Keratinocyte (primary cell): ENCODE measurements at regions not wholly inside any gene's neighbourhood (a gene's known extent, or its start where the extent isn't known, plus 50 kb on each side); places are given as distances from the start of the nearest gene placed in this dataset.
"Not testable (repeated sequence)": the region's sequence is repeated elsewhere in the genome, so short reads cannot be mapped to it uniquely, and the experiment has no call there.

ENCODE experiments used
- CTCF ChIP-seq, 3 experiments: IDR thresholded peaks in 1 of 3; conservative IDR thresholded peaks in 1 of 3; optimal IDR thresholded peaks in 1 of 3; 2 replicates in 2 of 3; 3 replicates in 1 of 3; pipeline versions ENCODE3 to v1.5.1; 2011; ENCODE audit warnings: low read length in 3 of 3, mild to moderate bottlenecking in 3 of 3, moderate library complexity in 2 of 3, control low read depth in 1 of 3, inconsistent platforms in 1 of 3; ENCODE audit not compliant: insufficient read depth in 2 of 3; ENCODE audit errors: extremely low read depth in 1 of 3
- EZH2 ChIP-seq: IDR thresholded peaks from one replicate; pipeline ENCODE4 v1.6.1; 2012; ENCODE audit warnings: inconsistent platforms, mild to moderate bottlenecking, low read length, moderate library complexity

DNA sequence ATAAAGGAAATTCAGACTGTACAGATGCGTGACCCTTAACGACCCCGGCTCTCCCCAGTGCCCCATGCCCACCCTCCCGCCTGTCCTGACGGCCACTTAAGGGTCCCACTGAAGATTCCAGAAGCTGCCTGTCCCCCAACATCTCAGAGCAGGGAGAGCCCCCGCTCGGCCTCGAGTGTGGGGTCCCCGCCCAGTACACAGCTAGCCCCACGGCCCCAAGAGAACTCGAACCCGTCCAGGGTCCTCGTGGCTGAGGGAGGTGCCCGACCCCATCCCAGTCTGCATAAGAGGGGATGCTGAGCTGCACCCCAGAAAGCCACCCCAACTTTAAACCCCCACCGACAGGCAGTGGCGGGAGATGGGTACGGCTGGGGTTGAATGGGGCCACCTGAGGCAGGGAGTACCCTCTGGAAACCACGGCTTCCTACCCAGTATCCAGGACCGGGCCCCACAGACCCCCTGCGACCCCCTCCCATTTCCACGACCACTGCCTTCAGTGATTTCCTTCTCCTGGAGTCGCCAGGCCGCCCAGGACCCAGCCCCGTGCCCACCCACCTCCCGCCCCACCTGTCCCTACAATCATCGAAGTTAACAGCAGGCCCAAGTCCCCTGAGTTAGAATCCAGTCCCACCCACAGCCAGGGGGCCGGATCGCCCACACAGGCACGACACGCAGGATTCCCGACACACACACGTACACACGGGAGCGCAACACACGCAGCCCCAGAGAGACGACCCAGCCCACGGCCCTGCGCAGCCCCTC is 177.7 kb downstream of the SPATA31A1 start:
- TF ChIP-seq CTCF (optimal IDR thresholded peaks at IDR 0.05 in 1 of 3, IDR thresholded peaks at IDR 0.05 in 1 of 3, conservative IDR thresholded peaks at IDR 0.05 in 1 of 3; ENCODE audit: extremely low read depth in 1 of 3, insufficient read depth in 2 of 3, low read length in 3 of 3); EZH2: not testable (repeated sequence)
